ENCODE measurements at regions not wholly inside any gene's neighbourhood (a gene's known extent, or its start where the extent isn't known, plus 50 kb on each side); places are given as distances from the start of the nearest gene placed in this dataset.

DNA sequence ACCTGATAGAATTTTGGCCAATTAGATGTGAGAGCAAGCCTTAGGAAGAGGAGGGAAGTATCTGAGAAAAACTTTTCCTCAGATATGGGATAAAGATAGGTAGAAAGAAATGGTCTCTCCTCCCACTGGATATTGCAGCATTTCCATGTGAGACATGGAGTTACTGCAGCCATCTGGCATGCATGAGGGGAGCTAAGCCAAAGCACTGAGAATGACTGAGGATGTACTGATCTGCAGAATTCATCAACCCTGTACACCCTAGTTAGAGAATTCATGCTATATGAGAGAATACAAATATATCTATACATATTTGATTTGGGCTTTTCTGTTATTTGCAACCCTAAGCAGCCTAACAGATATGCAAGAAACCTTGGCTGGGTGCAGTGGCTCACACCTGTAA lies 52.5 kb upstream of the RPL34 start:
- DNase-seq, result no peak
- Histone ChIP-seq H3K27me3 (peaks cover 62% of the 10 kb centered on the region), H3K4me1 (no peaks in the 10 kb centered on the region), H3K36me3 (no peaks in the 10 kb centered on the region), H3K4me3 (ENCODE audit: low read depth, low read length) (no peak overlapping the region), H3K9me3 (no peaks in the 10 kb centered on the region)
- TF ChIP-seq, protein P1, sequence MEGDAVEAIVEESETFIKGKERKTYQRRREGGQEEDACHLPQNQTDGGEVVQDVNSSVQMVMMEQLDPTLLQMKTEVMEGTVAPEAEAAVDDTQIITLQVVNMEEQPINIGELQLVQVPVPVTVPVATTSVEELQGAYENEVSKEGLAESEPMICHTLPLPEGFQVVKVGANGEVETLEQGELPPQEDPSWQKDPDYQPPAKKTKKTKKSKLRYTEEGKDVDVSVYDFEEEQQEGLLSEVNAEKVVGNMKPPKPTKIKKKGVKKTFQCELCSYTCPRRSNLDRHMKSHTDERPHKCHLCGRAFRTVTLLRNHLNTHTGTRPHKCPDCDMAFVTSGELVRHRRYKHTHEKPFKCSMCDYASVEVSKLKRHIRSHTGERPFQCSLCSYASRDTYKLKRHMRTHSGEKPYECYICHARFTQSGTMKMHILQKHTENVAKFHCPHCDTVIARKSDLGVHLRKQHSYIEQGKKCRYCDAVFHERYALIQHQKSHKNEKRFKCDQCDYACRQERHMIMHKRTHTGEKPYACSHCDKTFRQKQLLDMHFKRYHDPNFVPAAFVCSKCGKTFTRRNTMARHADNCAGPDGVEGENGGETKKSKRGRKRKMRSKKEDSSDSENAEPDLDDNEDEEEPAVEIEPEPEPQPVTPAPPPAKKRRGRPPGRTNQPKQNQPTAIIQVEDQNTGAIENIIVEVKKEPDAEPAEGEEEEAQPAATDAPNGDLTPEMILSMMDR (IDR thresholded peaks at IDR 0.05; ENCODE audit: low read depth, low read length), result no peak

DNA sequence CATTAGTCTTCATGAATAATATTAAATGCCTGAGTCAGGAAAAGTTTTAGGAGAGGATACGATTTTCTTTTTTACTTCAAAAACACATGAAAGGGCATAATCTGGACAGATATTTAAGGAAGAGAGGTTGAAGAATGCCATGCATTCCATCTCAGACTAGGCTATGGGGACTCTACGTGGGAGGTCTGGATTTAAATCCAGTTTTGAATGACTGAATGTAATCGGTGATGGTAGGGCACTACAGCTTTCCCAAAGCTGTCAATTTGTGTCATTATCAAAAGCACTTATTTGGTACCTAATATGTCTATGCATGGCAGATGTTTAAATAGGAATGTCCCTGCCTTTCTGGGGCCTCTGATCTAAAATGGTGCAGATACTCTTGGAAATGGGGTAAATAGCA lies 59.3 kb upstream of the RPL34 start:
- DNase-seq, result no peak
- TF ChIP-seq, protein P1 (IDR thresholded peaks at IDR 0.05; ENCODE audit: low read depth, low read length), result no peak
- no peak overlapping the region for H3K4me3 ChIP-seq (ENCODE audit: low read depth, low read length)

DNA sequence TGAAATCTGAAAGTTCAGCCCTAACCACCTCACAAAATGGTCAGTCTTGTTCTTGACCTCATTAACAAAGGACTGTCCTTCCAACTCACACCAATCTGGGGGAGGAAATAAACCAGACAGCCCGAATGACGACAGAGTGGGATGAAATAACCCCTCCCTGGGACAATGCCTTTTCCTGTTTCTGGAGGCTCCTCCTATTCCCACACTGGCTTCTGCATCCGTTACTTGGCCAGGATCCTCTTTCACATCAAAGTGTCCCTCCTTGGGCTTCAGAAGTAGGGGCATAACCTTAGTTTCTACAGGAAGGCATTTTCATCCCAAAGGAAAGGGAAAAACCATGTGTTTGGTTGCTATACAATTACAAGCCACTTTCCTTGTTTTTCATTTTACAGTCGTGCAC lies 59.8 kb upstream of the RPL34 start:
- DNase-seq, result no peak
- TF ChIP-seq, protein P1 (IDR thresholded peaks at IDR 0.05; ENCODE audit: low read depth, low read length), result no peak
- peaks cover 22% of the 10 kb centered on the region for H3K27me3 ChIP-seq
- H3K4me1 ChIP-seq, result peaks cover 3% of the 10 kb centered on the region; the same call in 1 of the 2 replicates
- H3K4me3 ChIP-seq (ENCODE audit: low read depth, low read length), result no peak overlapping the region
- no peaks in the 10 kb centered on the region for H3K9me3 ChIP-seq
- H3K36me3 ChIP-seq, result no peaks in the 10 kb centered on the region

More for the DNA sequence above, 59.3 kb upstream of the RPL34 start:
- Histone ChIP-seq H3K27me3 (peaks cover 21% of the 10 kb centered on the region), H3K4me1 (peaks cover 3% of the 10 kb centered on the region; the same call in 1 of the 2 replicates), H3K36me3 (no peaks in the 10 kb centered on the region), H3K9me3 (no peaks in the 10 kb centered on the region)

DNA sequence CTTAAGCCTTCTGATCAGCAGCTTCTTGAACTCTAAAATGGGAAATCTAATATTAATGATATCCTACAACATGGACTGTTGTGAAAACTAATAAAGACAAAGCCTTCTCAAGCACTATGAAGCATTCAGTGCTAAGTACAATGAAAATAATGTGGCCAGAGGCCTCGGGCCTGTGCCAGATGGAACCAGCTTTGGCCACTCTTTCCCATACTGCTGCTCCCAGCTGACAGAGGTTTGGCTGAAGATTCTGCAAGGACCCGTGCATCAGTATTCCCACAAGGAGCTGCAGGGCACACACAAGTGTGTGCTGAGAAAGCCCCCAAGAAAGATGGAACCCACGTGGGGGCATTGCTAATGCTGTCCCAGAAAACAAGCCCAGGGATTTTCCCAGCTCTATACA lies 60.5 kb upstream of the RPL34 start:
- TF ChIP-seq, protein P1 (IDR thresholded peaks at IDR 0.05; ENCODE audit: low read depth, low read length), result no peak
- H3K4me1 ChIP-seq, result peaks cover 3% of the 10 kb centered on the region; the same call in 1 of the 2 replicates
- H3K27me3 ChIP-seq, result peaks cover 27% of the 10 kb centered on the region

DNA sequence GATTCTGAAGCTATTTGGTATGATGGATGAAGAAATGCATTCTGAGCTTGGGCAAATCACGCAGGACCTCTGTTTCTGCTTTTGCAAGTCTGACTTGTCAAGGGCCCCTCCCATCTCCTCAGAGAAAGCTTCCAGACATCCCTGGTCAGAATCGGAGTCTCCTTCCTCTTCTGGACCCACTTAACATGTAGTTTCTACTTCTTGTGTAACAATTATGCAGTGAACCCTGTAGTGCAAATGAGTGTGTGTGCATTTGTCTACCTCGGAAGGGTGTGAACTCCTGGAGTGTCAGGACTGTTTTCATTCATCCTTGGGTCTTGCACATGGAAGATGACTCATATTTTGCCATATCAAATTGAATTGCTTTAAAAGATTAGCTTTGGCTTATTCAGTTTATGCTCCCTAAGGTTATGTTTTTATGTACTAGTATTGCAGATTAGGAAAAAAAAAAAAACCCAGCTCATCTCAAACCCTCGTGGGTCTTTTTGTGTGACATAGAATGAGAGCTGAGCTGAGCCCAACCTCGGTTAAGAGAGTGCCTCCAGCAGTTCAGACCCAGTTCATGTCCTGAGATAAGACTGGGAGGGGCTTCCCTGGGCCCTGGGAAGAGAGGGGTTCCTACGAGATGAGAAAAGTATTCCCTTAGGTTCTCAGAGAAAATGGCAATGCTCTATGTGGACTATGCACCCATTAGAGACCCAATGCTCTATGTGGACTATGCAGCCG lies 61.1 kb upstream of the RPL34 start:
- Histone ChIP-seq H3K4me3 (ENCODE audit: low read depth, low read length) (no peak overlapping the region), H3K27me3 (peaks cover 27% of the 10 kb centered on the region), H3K4me1 (peaks cover 3% of the 10 kb centered on the region; the same call in 1 of the 2 replicates), H3K9me3 (no peaks in the 10 kb centered on the region), H3K36me3 (no peaks in the 10 kb centered on the region)
- TF ChIP-seq, protein P1 (IDR thresholded peaks at IDR 0.05; ENCODE audit: low read depth, low read length), result no peak
- no peak for DNase-seq

More for the DNA sequence above, 60.5 kb upstream of the RPL34 start:
- no peaks in the 10 kb centered on the region for H3K36me3 ChIP-seq
- H3K9me3 ChIP-seq, result no peaks in the 10 kb centered on the region
- no peak overlapping the region for H3K4me3 ChIP-seq (ENCODE audit: low read depth, low read length)
- no peak for DNase-seq

DNA sequence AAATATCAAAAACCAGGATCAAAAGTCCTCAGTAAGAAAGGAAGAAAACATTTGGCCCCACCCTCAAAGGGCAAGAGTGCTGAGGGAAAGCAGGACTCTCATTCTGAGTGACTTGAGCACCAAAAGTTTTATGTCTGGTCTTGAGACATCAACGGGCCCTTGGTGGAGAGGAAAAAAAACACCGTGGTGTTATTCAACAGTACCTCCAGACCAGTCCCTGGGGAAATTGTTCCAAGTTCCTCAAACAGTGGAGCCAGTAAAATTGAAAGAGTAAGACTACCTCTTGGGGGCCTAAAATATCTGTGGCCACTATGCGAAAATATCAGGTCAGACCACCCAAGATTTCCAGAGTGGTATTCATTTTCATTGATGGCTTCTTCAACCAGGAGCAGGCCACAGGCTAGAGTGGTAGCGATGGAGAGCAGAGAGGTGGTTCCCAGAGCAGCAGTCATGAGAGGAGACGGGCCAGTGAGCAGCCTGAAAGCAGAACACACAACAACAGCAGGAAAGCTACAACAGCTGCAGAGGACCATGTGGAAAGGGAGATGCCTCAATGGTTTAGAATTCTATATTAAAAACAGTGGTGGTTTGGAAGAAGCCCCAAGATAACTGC lies 63.7 kb upstream of the RPL34 start:
- DNase-seq, result no peak
- peaks cover 3% of the 10 kb centered on the region; the same call in 1 of the 2 replicates for H3K4me1 ChIP-seq
- peaks cover 44% of the 10 kb centered on the region for H3K27me3 ChIP-seq
- H3K4me3 ChIP-seq (ENCODE audit: low read depth, low read length), result no peak overlapping the region
- TF ChIP-seq, protein P1 (IDR thresholded peaks at IDR 0.05; ENCODE audit: low read depth, low read length), result no peak
- H3K36me3 ChIP-seq, result no peaks in the 10 kb centered on the region
- H3K9me3 ChIP-seq, result no peaks in the 10 kb centered on the region

All from BE2C (cell line).